Esophagus squamous epithelium (tissue), 4 donors: ENCODE measurements at regions not wholly inside any gene's neighbourhood (a gene's known extent, or its start where the extent isn't known, plus 50 kb on each side); places are given as distances from the start of the nearest gene placed in this dataset.

Experiments
- POLR2A ChIP-seq, 4 donors: fragments of 450-650 bp; IDR thresholded peaks; one replicate each; pipeline ENCODE4 v1.6.1; 2017; ENCODE audit warnings: antibody characterized with exemption in 4 of 4, mild to moderate bottlenecking in 4 of 4, moderate library complexity in 3 of 4
- TF ChIP-seq, protein P1 (sequence below), 6 experiments: fragments of 450-650 bp in 4 of 6; fragments of 200-600 bp in 2 of 6; sonication (generic) in 2 of 6; IDR thresholded peaks; one replicate each; pipeline ENCODE4 v1.5.1; 2016 to 2019; ENCODE audit warnings: antibody characterized with exemption in 6 of 6, mild to moderate bottlenecking in 4 of 6, moderate library complexity in 4 of 6

GRCh38 chr9:75391497-75391896, 303.2 kb downstream of the OSTF1 start:
- TF ChIP-seq, protein P1, sequence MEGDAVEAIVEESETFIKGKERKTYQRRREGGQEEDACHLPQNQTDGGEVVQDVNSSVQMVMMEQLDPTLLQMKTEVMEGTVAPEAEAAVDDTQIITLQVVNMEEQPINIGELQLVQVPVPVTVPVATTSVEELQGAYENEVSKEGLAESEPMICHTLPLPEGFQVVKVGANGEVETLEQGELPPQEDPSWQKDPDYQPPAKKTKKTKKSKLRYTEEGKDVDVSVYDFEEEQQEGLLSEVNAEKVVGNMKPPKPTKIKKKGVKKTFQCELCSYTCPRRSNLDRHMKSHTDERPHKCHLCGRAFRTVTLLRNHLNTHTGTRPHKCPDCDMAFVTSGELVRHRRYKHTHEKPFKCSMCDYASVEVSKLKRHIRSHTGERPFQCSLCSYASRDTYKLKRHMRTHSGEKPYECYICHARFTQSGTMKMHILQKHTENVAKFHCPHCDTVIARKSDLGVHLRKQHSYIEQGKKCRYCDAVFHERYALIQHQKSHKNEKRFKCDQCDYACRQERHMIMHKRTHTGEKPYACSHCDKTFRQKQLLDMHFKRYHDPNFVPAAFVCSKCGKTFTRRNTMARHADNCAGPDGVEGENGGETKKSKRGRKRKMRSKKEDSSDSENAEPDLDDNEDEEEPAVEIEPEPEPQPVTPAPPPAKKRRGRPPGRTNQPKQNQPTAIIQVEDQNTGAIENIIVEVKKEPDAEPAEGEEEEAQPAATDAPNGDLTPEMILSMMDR (IDR thresholded peaks at IDR 0.05), result no peak
- TF ChIP-seq POLR2A (IDR thresholded peaks at IDR 0.05), result no peak
